Mesothelial cell of epicardium (in vitro differentiated cells): ENCODE measurements at regions not wholly inside any gene's neighbourhood (a gene's known extent, or its start where the extent isn't known, plus 50 kb on each side); places are given as distances from the start of the nearest gene placed in this dataset.

ENCODE experiments used
- DNase-seq, 2 experiments: peaks; one replicate each; pipeline ENCODE4 v3.0.0; 2021; ENCODE audit warnings: low spot score in 2 of 2; ENCODE audit not compliant: unreplicated experiment in 2 of 2
- H3K27ac Mint-ChIP-seq: 2 replicates; pipeline ENCODE4 v1.8.0; 2021; ENCODE audit warnings: mixed read lengths
- H3K27me3 Mint-ChIP-seq: 2 replicates; pipeline ENCODE4 v1.8.0; 2021; ENCODE audit warnings: low read depth, mixed read lengths
- H3K36me3 Mint-ChIP-seq: 2 replicates; pipeline ENCODE4 v1.8.0; 2021; ENCODE audit warnings: mixed read lengths
- H3K4me1 Mint-ChIP-seq: 2 replicates; pipeline ENCODE4 v1.8.0; 2021; ENCODE audit warnings: mixed read lengths
- H3K4me3 Mint-ChIP-seq: 2 replicates; pipeline ENCODE4 v1.8.0; 2021; ENCODE audit warnings: mild to moderate bottlenecking, moderate library complexity, mixed read lengths
- H3K9me3 Mint-ChIP-seq: 2 replicates; pipeline ENCODE4 v1.8.0; 2021; ENCODE audit warnings: mixed read lengths
- TF ChIP-seq, protein P1 (sequence below): fragments of 200-600 bp; sonication (generic); IDR thresholded peaks from one replicate; pipeline ENCODE4 v1.5.0; 2021; ENCODE audit warnings: antibody characterized with exemption; ENCODE audit not compliant: unreplicated experiment

DNA sequence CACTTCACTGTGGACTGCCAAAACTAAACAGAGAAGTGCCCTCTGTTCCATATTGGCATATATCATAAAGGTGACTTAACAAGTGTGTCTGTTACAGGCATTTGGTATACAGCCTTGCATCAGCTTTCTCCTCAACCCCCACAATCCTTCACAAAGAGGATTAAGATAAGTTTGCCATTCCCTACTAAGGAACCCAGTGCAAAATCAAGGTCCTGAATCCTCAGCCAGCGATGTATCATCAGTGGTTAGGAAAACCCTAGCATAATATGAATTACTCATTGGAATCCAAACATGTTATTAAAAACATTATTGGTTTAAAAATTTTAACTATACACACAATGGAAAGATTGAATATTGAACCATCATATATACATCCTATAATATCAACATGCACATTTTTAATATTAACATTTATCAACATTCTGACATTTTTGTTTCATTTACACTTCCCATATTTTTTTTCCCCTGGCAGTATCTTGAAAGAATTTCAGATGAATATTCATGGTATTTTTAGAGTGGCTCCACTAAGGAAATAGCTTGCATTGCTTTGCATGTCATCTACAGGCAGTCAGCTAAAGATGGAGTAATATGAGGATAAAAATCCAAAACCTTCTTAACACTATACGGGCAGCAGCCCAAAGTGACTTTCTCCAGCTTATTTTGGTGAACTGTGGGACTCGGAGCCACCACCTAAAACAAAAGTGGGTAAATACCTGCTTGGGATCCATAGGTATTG, 215.6 kb upstream of the CHRM2 start:
- Mint-ChIP-seq H3K4me1 (peaks cover 5% of the 10 kb centered on the region), H3K9me3 (peaks cover 17% of the 10 kb centered on the region), H3K36me3 (no peaks in the 10 kb centered on the region), H3K27me3 (no peaks in the 10 kb centered on the region), H3K4me3 (no peak overlapping the region), H3K27ac (no peak overlapping the region)
- DNase-seq: no peak
- TF ChIP-seq, protein P1, sequence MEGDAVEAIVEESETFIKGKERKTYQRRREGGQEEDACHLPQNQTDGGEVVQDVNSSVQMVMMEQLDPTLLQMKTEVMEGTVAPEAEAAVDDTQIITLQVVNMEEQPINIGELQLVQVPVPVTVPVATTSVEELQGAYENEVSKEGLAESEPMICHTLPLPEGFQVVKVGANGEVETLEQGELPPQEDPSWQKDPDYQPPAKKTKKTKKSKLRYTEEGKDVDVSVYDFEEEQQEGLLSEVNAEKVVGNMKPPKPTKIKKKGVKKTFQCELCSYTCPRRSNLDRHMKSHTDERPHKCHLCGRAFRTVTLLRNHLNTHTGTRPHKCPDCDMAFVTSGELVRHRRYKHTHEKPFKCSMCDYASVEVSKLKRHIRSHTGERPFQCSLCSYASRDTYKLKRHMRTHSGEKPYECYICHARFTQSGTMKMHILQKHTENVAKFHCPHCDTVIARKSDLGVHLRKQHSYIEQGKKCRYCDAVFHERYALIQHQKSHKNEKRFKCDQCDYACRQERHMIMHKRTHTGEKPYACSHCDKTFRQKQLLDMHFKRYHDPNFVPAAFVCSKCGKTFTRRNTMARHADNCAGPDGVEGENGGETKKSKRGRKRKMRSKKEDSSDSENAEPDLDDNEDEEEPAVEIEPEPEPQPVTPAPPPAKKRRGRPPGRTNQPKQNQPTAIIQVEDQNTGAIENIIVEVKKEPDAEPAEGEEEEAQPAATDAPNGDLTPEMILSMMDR: no peak

DNA sequence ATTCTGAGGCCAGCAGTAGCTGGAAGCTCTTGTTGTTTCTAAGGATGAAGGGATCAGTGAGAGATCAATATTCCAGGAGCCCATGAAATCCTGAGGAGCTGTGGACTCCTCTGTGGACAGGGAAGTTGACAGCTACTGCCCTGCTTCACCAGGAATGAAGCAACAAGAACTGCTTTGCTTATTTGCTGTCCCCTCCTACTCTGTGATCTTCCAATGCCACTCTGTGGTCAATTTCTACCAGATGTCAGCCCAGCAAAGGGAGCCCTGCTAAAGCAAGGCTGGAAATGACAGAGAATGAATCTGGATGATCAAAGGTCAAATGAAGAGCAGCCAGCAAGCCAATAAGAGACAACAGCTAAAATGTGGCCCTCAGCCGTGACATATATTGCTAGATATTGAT, 227.5 kb upstream of the CHRM2 start:
- peaks cover 8% of the 10 kb centered on the region for H3K4me1 Mint-ChIP-seq
- no peak for DNase-seq
- H3K4me3 Mint-ChIP-seq: no peak overlapping the region
- H3K9me3 Mint-ChIP-seq: no peaks in the 10 kb centered on the region
- H3K27me3 Mint-ChIP-seq: peaks cover 5% of the 10 kb centered on the region
- H3K27ac Mint-ChIP-seq: no peak overlapping the region
- no peaks in the 10 kb centered on the region for H3K36me3 Mint-ChIP-seq
- TF ChIP-seq, protein P1: no peak

DNA sequence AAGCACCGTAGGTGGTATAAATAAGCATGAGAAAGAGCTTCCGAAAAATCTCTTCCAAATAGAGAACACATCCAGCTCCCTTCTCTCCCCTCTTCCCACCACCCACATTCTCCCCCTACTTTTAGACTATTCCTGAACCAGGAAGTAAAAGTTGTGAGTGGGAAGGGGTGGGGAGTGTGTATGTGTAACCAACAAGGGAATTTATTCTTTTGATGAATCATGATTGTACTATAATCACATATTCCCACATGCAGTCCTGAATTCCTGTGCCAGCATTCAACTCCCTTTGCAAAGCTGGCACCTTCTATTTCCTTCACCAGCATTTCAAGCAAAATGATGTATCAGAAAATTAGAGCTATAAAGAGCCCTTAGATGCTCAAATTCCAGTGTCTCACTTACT, 230.6 kb upstream of the CHRM2 start:
- Mint-ChIP-seq H3K27me3 (no peaks in the 10 kb centered on the region), H3K4me3 (no peak overlapping the region), H3K9me3 (no peaks in the 10 kb centered on the region), H3K36me3 (no peaks in the 10 kb centered on the region), H3K27ac (no peak overlapping the region), H3K4me1 (peaks cover 8% of the 10 kb centered on the region)
- TF ChIP-seq, protein P1: no peak
- no peak for DNase-seq

DNA sequence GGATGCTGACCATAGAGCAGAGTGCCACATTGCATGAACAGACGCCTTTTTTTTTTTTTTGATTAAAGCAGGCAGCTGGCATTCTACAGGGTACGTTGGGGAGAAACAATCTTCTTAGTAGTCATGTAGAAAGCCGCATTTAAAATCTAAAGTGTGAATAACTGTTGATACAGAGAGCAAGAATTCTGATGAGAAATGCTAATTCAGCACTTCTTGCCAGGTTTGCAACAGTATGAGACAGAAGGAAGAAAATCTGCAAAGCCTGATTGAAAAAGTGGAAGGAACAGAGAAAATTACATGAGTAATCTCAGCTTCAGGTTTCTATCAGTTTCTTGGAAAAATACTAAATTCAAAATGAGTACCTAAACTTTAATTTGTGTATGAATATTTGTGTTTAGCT, 232.7 kb upstream of the CHRM2 start:
- no peak for DNase-seq
- no peak overlapping the region for H3K4me3 Mint-ChIP-seq
- no peaks in the 10 kb centered on the region for H3K27me3 Mint-ChIP-seq
- TF ChIP-seq, protein P1: no peak
- H3K27ac Mint-ChIP-seq: no peak overlapping the region
- peaks cover 8% of the 10 kb centered on the region for H3K4me1 Mint-ChIP-seq
- H3K36me3 Mint-ChIP-seq: no peaks in the 10 kb centered on the region
- H3K9me3 Mint-ChIP-seq: peaks cover 2% of the 10 kb centered on the region

DNA sequence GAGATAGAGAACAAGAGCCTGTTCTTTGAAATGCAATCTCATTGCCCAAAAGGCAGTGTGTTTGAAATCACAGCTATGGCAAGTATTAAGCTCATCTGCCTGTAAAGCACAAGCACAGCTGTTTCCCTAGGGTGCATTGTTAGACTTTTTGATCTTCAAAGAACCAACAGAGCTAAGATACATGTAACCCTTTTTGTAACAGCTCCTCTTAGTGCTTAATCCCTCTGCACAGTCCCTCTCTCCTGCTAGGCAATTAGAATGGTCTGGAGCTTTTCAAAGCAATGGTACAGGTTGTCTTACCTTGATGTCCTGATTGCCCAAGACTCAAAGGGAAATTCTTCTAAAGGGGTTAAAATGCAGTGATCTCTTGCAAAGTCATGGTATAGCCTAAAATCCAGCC, 249.6 kb upstream of the CHRM2 start:
- no peak for DNase-seq
- Mint-ChIP-seq H3K4me1 (no peaks in the 10 kb centered on the region), H3K36me3 (no peaks in the 10 kb centered on the region), H3K9me3 (peaks cover 14% of the 10 kb centered on the region), H3K27me3 (no peaks in the 10 kb centered on the region), H3K4me3 (no peak overlapping the region), H3K27ac (no peak overlapping the region)
- TF ChIP-seq, protein P1: no peak
